ENCODE measurements at regions not wholly inside any gene's neighbourhood (a gene's known extent, or its start where the extent isn't known, plus 50 kb on each side); places are given as distances from the start of the nearest gene placed in this dataset.

- no peak for DNase-seq
Observed at GRCh38 chr6:126091466-126091865, 105.1 kb downstream of the TRMT11 start.

DNA sequence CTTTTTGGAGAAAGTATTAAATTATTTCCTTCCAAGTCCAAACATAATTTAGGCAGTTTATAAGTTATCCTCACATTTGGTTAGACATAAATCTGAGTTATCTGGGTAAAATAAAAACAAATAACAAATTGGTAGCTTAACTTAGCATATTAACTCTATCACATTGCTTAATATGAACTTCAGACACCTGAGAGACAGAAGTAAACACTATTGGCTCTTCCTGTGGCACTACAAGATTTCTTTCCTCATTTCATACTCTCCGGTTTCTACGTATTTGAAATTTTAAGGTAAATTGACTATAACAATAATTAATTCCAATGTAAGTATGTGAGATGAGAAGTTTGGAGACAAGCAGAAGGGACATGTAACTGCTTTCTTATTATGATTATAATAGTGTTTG is 106.8 kb downstream of the TRMT11 start:
- no peak for DNase-seq

GRCh38 chr6:126094411-126094810 is 108.1 kb downstream of the TRMT11 start:
- no peak for DNase-seq

DNA sequence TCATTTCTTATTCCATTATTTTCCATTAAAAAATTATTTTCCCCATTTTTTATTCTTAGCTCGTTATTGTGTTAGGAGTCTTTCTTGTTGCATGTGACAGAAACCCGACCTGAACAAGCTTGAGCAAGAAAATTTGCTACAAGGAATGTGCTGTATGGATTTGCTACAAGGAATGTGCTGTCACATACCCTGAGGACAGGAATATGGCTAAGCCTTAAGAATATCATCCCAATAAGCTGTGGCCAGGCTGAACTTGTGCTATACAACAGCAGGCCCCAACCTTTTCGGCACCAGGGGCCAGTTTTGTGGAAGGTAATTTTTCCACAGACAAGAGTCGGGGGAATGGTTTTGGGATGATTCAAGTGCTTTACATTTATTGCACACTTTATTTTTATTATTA is 114.0 kb downstream of the TRMT11 start:
- DNase-seq, result no peak

DNA sequence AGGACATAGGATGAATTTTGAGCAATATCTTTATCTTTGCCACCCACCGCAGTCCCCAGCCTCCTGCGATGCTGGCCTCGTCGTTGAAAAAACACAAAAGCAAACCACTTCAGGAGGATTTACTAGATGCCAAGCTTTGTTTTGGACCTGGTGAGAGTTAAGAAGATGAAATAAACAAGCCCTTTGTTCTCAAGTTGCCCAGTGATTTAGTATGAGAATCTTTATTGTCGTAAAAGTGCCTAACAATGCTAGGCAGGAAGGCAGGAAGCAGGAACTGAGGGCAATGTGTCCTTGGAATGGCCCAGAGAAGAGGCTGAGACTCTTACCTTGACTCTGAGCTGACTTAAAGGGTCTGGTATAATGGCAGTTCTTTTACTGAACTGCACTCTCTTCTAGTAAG is 116.0 kb downstream of the TRMT11 start:
- no peak for DNase-seq

DNA sequence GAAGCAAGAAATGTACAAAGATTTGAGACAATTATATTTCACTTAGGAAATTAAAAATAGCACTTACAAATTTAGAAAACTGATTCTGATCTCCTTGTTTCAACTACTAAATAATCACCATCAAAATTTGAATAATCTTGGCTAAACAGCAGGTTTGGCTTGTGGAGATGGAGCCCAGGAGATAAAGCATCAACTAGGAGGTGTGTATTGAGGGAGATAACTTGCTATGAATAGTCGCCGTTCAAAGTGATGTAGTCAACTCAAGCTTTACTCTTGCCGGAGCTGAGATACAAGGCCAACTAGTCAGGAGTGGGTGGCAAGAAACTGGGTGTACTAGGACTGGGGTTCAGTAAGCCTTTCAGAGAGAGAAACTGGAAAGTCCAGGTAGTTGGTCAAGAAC is 117.7 kb downstream of the TRMT11 start:
- no peak for DNase-seq

- no peak for DNase-seq
Observed at GRCh38 chr6:126107475-126108166, 121.3 kb downstream of the TRMT11 start.

- no peak for DNase-seq
Observed at GRCh38 chr6:126110512-126111270, 124.4 kb downstream of the TRMT11 start.

DNA sequence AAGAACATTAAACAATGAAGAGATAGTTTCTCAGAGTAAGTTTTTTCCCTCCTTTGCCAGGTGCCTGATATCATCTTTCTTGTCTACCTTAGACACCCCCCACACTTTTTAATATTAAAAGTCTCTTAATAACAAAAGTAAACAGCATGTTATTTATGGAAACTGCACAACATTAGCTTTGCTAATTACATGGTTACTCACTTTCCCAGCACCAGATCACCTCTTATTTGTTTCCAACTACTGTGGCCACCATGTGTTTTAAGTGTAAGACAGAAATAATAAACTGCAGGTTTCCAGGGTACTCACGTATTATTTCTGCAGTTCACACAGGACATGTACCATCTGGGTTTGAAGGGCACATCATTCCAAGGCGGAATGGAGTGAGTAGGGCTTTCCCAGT is 125.0 kb downstream of the TRMT11 start:
- DNase-seq, result no peak

DNA sequence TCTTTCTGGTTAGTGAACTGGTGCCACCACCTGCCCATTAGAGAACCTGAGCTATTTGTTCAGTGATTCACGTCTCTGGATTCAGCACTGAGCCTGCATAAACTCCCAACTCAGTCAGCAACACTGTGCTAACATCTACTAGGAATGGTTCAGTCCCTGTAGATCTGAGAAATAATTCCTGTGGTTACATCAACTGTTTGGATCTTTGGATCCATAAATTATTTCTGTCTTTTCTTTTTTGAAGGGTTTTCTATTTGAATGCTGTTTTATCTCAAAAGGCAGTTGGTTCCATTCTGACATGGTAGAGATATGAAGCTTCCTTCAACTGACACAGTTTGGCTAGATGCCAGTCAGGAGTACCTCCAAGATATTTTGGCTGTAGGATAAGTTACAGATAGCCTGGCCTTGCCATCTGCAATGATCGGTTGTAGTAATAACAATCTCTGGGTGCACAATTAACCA is 125.9 kb downstream of the TRMT11 start:
- no peak for DNase-seq

DNA sequence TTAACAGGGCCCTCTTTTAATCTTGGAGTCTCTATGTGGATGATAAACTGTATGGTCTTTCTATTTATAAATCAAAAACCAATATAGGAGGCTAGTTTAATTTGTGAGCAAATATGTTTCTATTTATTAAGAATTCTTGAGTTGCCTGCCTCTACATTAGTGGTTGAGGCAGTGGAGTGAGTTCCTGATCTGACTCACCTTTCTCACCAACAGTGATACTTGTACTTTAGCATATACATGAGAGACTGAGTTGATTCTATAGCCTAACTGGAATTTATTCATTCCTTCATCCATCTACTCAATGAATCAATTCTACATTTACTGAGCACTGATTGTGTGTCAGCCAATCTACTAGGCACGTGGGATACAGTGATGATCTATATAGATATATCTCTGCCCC is 126.9 kb downstream of the TRMT11 start:
- DNase-seq, result no peak

DNA sequence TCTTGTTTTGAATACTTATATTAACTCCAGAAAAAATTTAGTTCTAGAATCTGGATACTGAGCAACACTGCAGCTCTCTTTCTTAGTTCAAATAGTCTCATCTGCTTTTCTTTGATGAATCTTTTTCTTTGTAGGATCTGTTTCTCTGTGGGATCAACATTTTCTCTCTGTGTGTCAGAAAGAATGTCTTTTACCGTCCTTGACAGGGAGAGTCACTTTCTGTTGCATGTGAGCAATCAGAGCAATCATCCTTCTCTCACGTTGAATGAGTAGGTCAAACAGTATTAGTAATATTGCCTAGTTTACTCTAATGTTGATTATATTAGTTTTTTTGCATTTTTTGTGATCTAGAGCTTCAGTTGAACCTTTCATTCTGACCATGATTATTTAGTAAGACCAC is 130.9 kb downstream of the TRMT11 start:
- no peak for DNase-seq

DNA sequence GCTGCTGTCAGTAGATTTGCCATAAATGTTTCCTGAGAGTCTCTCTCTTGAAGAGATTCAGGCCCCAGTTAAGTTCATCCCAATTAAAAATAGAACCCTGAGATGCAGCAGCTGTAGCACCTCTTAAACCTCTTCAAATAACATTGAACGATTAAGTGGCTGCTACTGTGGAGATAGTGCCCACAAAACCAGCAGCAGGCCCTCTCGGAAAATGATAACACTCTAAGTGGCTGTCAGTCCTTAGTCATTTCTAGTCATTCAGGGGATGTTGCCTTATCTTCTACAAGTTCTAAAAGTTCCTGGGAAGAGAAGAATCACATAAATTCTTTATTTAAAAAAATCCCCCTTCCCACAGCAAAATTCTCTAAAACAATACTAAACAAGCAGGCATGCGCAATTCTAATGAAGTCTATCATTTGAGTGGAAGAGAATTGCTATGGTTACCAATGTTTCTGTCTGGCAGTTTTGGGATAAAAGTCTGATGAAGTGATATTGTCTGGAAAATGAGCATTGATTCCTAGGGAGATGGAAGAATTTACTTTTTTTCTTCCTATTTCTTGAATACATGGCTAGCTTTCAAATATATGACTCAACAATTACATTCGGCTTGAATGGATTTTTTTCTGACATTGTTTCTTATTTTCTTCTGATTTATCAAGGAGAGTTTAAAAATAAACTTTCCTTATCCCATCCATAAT is 131.9 kb downstream of the TRMT11 start:
- DNase-seq, result no peak

DNA sequence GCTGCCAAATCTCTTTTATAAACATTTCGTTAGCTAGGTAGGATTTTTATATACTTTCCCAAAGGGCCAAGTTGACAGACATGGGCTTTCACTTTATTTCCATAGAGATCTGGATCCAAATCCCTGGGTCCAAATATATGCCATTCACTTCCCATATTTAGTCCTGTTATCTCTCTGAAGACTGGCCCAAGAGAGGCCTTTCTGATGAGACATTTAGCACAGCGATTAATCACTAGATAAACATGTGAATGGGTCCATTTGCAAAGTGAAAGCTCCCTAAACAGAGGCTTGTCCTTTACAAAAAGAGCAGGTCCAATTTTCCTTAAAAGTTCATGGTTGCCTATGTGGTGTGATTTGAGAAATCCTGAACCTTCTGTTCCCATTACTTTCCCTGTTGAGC is 132.6 kb downstream of the TRMT11 start:
- DNase-seq, result no peak

DNA sequence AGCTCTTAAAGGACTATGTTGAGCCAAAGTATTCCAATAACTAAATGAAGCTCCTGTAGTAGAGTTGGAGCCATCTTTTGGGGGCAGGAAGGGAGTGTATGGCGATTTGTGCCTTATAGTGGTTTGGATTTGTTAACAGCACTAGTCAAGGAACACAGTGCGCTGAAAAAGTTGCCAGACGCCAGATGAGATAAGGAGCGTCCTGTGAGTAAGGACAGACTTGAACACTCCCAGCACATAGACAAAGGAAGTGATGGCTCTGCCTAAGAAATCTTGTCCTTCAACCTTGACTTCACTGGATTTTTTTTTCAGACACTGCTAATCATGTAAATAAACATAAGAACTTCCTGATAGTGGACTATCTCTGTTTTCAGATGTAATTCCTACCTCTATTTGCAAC is 136.9 kb downstream of the TRMT11 start:
- no peak for DNase-seq

DNA sequence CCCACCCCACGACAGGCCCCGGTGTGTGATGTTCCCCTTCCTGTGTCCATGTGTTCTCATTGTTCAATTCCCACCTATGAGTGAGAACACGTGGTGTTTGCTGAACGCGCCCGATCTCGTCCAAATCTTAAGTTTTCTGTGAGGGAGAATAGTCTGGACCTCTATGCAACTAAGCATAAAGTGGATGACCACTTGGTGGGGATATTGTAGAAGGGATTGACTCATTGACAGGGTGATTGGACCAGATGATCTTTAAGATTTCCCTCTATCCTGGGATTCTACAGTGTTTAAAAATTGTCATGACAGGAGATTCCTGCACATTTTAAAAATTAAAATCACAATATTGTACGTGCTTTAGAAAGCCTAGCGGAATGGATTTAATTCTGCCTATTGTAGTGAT is 141.3 kb downstream of the TRMT11 start:
- no peak for DNase-seq

- DNase-seq, result no peak
Observed at GRCh38 chr6:126131246-126131645, 144.9 kb downstream of the TRMT11 start.

DNA sequence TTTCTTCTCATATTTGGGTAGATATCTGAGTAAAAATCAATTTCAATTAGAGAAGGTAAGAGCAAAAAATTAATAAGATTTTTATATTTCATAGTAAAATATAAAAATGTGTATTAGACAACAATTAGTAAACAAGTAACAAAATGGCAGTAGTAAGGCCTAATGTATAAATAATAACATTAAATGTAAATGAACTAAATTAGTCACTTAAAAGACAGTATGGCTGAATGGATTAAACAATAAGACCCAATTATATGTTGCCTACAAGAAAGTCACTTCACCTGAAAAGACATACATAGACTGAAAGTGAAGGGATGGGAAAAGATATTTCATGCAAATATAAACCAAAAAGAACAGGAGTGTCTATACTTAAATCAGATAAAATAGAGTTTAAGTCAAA is 147.6 kb downstream of the TRMT11 start:
- DNase-seq, result no peak

GRCh38 chr6:126134491-126134890 is 148.2 kb downstream of the TRMT11 start:
- DNase-seq, result no peak

- DNase-seq, result no peak
Observed at GRCh38 chr6:126140015-126140414, 153.7 kb downstream of the TRMT11 start.

GRCh38 chr6:126143761-126144251 is 157.5 kb downstream of the TRMT11 start:
- DNase-seq, result no peak

GRCh38 chr6:126145351-126145750 is 159.0 kb downstream of the TRMT11 start:
- DNase-seq, result no peak

GRCh38 chr6:126147291-126147815 is 161.0 kb downstream of the TRMT11 start:
- DNase-seq, result no peak

DNA sequence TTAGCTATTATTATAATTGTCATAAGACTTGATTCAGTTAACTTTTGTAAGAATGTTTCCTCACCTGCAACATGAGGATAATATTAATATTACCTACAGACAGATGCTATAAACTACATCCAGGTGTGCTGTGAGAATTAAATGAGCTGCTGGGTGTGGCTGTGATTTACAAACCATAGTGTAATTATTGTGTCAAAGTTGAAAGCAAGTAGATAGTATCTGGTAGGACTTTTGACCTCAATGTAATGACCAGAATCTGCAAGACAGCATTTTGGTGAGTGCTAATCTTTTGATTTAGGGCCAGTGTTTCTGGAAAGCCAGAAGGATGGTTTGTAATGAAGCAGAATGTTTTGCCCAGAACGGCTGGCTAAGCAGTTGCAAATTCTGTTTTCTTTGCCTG is 162.5 kb downstream of the TRMT11 start:
- DNase-seq, result no peak
